Erythroblast (primary cell): ENCODE measurements at regions not wholly inside any gene's neighbourhood (a gene's known extent, or its start where the extent isn't known, plus 50 kb on each side); places are given as distances from the start of the nearest gene placed in this dataset.

Experiments
- GATA1 ChIP-seq: IDR thresholded peaks from 2 replicates; pipeline ENCODE4 v1.6.1; 2011; ENCODE audit warnings: low read depth, mild to moderate bottlenecking, control low read depth, low read length, moderate library complexity
- POLR2A ChIP-seq: IDR thresholded peaks from 2 replicates; pipeline ENCODE4 v1.6.1; 2011; ENCODE audit warnings: mild to moderate bottlenecking, low read length

DNA sequence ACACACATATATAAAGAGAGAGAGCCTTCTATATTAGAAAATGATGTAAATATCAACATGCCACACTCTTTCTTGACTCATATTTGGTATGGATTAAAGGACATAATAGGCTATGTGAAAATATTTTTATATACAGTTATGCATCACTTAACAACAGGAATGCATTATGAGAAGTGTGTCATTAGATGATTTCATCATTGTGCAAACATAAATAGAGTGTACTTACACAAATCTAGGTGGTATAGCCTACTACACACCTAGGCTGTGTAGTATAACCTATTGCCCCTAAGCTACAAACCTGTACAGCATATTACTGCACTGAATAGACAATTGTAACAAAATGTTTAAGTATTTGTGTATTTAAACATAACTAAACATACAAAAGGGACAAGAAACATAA, 354.8 kb upstream of the CNTNAP5 start:
- TF ChIP-seq POLR2A (no peak), GATA1 (no peak)
